MM.1S (cell line): ENCODE measurements at regions not wholly inside any gene's neighbourhood (a gene's known extent, or its start where the extent isn't known, plus 50 kb on each side); places are given as distances from the start of the nearest gene placed in this dataset.

Experiments used
- DNase-seq: peaks from one replicate; pipeline ENCODE4 v3.0.0-alpha.2; 2015
- H2AFZ ChIP-seq: fragments of 300-600 bp; sonication (generic); 2 replicates; pipeline ENCODE4 v1.6.0; 2016; ENCODE audit warnings: antibody characterized with exemption, low read length
- H3F3A ChIP-seq: fragments of 300-600 bp; sonication (generic); 2 replicates; pipeline ENCODE4 v1.6.1; 2016; ENCODE audit warnings: mild to moderate bottlenecking, antibody characterized with exemption, low read length, moderate library complexity, mixed read lengths; ENCODE audit not compliant: insufficient read depth
- H3K27ac ChIP-seq: fragments of 300-600 bp; sonication (generic); 2 replicates; pipeline ENCODE4 v1.5.1; 2016; ENCODE audit warnings: mild to moderate bottlenecking, low read length
- H3K27me3 ChIP-seq: fragments of 300-600 bp; sonication (generic); replicated peaks from 2 replicates; pipeline ENCODE4 v1.6.0; 2016; ENCODE audit warnings: low read length; ENCODE audit not compliant: insufficient read depth
- H3K36me3 ChIP-seq: fragments of 300-600 bp; sonication (generic); replicated peaks from 2 replicates; pipeline ENCODE4 v1.6.1; 2016; ENCODE audit warnings: mild to moderate bottlenecking, low read length, mixed read lengths; ENCODE audit not compliant: insufficient read depth
- H3K4me1 ChIP-seq: fragments of 300-600 bp; sonication (generic); 2 replicates; pipeline ENCODE4 v1.6.1; 2016; ENCODE audit warnings: low read length, mixed read lengths
- H3K4me2 ChIP-seq: fragments of 300-600 bp; sonication (generic); 2 replicates; pipeline ENCODE4 v1.6.0; 2016; ENCODE audit warnings: low read depth, low read length
- H3K4me3 ChIP-seq: fragments of 300-600 bp; sonication (generic); 2 replicates; pipeline ENCODE4 v1.5.1; 2016; ENCODE audit warnings: low read length, mixed read lengths
- H3K79me2 ChIP-seq: fragments of 300-600 bp; sonication (generic); 2 replicates; pipeline ENCODE4 v1.6.1; 2016; ENCODE audit warnings: mixed run types, low read length, mixed read lengths
- H3K9ac ChIP-seq: fragments of 300-600 bp; sonication (generic); 2 replicates; pipeline ENCODE4 v1.6.1; 2016; ENCODE audit warnings: low read length, mixed read lengths
- H3K9me2 ChIP-seq: fragments of 300-600 bp; sonication (generic); replicated peaks from 2 replicates; pipeline ENCODE4 v1.6.1; 2016; ENCODE audit warnings: mild to moderate bottlenecking, low read length, mixed read lengths; ENCODE audit not compliant: insufficient read depth
- H3K9me3 ChIP-seq: fragments of 300-600 bp; sonication (generic); replicated peaks from 2 replicates; pipeline ENCODE4 v1.6.1; 2016; ENCODE audit warnings: mild to moderate bottlenecking, low read length, mixed read lengths; ENCODE audit not compliant: insufficient read depth
- H4K20me1 ChIP-seq: fragments of 300-600 bp; sonication (generic); 2 replicates; pipeline ENCODE4 v1.6.1; 2016; ENCODE audit warnings: mild to moderate bottlenecking, low read length, moderate library complexity, mixed read lengths; ENCODE audit not compliant: insufficient read depth
- EZH2 ChIP-seq: fragments of 300-600 bp; sonication (generic); optimal IDR thresholded peaks from 2 replicates; pipeline ENCODE3; 2017; ENCODE audit warnings: low read depth, mild to moderate bottlenecking, antibody characterized with exemption, low read length, mixed read lengths
- EZH2phosphoT487 ChIP-seq: fragments of 300-600 bp; sonication (generic); IDR thresholded peaks from 2 replicates; pipeline ENCODE4 v1.6.1; 2018; ENCODE audit warnings: antibody characterized with exemption, low read length
- TF ChIP-seq, protein P1 (sequence below): fragments of 300-600 bp; sonication (generic); IDR thresholded peaks from 2 replicates; pipeline ENCODE4 v1.5.1; 2016; ENCODE audit warnings: antibody characterized with exemption, low read length, mixed read lengths

GRCh38 chr14:39576736-39577135 is 144.5 kb upstream of the FBXO33 start:
- Histone ChIP-seq H3K27ac (no peak overlapping the region), H3K27me3 (no peaks in the 10 kb centered on the region), H3K36me3 (no peaks in the 10 kb centered on the region), H3K4me2 (no peak overlapping the region), H4K20me1 (no peaks in the 10 kb centered on the region), H3K4me1 (no peaks in the 10 kb centered on the region), H3F3A (no peaks in the 10 kb centered on the region), H3K9me3 (no peaks in the 10 kb centered on the region), H3K79me2 (no peaks in the 10 kb centered on the region), H2AFZ (no peak overlapping the region), H3K4me3 (no peak overlapping the region), H3K9me2 (no peaks in the 10 kb centered on the region), H3K9ac (no peak overlapping the region)
- TF ChIP-seq, protein P1, sequence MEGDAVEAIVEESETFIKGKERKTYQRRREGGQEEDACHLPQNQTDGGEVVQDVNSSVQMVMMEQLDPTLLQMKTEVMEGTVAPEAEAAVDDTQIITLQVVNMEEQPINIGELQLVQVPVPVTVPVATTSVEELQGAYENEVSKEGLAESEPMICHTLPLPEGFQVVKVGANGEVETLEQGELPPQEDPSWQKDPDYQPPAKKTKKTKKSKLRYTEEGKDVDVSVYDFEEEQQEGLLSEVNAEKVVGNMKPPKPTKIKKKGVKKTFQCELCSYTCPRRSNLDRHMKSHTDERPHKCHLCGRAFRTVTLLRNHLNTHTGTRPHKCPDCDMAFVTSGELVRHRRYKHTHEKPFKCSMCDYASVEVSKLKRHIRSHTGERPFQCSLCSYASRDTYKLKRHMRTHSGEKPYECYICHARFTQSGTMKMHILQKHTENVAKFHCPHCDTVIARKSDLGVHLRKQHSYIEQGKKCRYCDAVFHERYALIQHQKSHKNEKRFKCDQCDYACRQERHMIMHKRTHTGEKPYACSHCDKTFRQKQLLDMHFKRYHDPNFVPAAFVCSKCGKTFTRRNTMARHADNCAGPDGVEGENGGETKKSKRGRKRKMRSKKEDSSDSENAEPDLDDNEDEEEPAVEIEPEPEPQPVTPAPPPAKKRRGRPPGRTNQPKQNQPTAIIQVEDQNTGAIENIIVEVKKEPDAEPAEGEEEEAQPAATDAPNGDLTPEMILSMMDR = no peak
- no peak for TF ChIP-seq EZH2
- TF ChIP-seq EZH2phosphoT487 = no peak
- no peak for DNase-seq

GRCh38 chr14:39576258-39576657 is 144.0 kb upstream of the FBXO33 start:
- no peak overlapping the region for H3K4me2 ChIP-seq
- H3K27ac ChIP-seq = no peak overlapping the region
- H4K20me1 ChIP-seq = no peaks in the 10 kb centered on the region

DNA sequence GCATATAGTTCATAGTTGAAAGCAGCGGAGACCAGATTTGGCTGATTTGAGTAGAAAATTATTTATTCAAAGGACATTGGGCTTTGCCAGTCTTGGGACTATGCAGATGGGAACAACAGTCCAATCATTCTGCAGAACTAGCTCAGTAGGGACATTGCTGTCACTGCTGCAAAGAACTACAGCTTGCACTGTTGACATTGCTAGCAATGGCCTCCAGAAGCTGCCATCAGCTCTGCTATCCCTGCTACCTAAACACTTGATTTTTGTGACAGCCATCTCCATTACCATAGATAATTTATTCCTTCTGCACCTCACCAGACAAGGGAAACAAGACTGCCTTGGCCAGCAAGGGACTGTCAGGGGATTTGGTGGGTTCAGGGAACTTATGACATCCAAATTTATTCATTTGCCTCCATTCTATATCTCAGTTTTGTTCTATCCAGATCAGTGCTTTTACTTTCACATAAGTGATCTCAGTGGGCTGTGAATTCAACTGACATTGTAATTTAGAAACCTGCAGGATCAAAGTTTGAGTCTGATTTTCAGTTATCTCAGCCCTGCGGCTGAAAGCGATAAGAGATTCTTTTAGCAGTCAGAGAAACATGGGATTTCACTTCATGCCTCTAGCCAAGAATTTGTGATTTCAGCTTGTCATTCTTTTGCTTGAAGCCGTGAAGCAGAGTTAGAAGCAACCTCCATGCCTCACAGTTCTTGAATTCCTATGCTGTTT is 136.7 kb upstream of the FBXO33 start:
- Histone ChIP-seq H3K4me3 (no peak overlapping the region), H3K9me3 (no peaks in the 10 kb centered on the region), H3K4me1 (no peaks in the 10 kb centered on the region), H3K4me2 (no peak overlapping the region), H3F3A (no peaks in the 10 kb centered on the region), H3K27me3 (no peaks in the 10 kb centered on the region), H3K9ac (no peak overlapping the region), H3K36me3 (no peaks in the 10 kb centered on the region), H2AFZ (no peak overlapping the region), H3K79me2 (no peaks in the 10 kb centered on the region), H3K9me2 (no peaks in the 10 kb centered on the region), H4K20me1 (no peaks in the 10 kb centered on the region), H3K27ac (no peak overlapping the region)
- DNase-seq = no peak
- TF ChIP-seq EZH2 (no peak), EZH2phosphoT487 (no peak)
- TF ChIP-seq, protein P1 = no peak

More at GRCh38 chr14:39576258-39576657, 144.0 kb upstream of the FBXO33 start:
- Histone ChIP-seq H3K9me3 (no peaks in the 10 kb centered on the region), H3F3A (no peaks in the 10 kb centered on the region), H3K4me3 (no peak overlapping the region), H3K4me1 (no peaks in the 10 kb centered on the region), H3K36me3 (no peaks in the 10 kb centered on the region), H3K9me2 (no peaks in the 10 kb centered on the region), H3K9ac (no peak overlapping the region), H3K27me3 (no peaks in the 10 kb centered on the region), H2AFZ (no peak overlapping the region), H3K79me2 (no peaks in the 10 kb centered on the region)
- no peak for DNase-seq
- TF ChIP-seq EZH2phosphoT487 = no peak

DNA sequence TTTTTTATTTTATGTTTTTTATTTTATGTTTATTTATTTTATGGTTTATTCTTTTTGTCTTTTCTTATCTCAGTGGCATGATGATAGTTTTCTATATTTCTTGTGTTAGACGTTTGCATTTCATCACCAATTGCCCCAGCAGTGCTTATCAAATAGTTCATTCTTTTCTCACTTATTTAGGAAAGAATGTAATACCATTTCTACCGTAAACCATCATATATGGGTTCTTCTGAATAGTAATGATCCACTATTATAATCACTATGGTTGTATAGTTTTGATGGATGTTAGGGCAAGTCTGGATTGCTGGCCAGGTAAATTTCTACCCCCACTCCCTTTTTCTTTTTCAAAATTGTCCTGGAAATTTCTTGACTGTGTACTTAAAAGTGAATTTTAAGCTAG is 134.6 kb upstream of the FBXO33 start:
- H3K27me3 ChIP-seq = no peaks in the 10 kb centered on the region
- H3K79me2 ChIP-seq = no peaks in the 10 kb centered on the region
- DNase-seq = no peak
- no peaks in the 10 kb centered on the region for H3F3A ChIP-seq
- H3K9ac ChIP-seq = no peak overlapping the region
- no peaks in the 10 kb centered on the region for H4K20me1 ChIP-seq
- no peaks in the 10 kb centered on the region for H3K4me1 ChIP-seq
- no peak for TF ChIP-seq EZH2
- no peak for TF ChIP-seq EZH2phosphoT487
- TF ChIP-seq, protein P1 = no peak
- no peak overlapping the region for H3K27ac ChIP-seq
- no peaks in the 10 kb centered on the region for H3K36me3 ChIP-seq
- H2AFZ ChIP-seq = no peak overlapping the region
- no peak overlapping the region for H3K4me3 ChIP-seq
- no peak overlapping the region for H3K4me2 ChIP-seq
- H3K9me2 ChIP-seq = no peaks in the 10 kb centered on the region
- H3K9me3 ChIP-seq = no peaks in the 10 kb centered on the region
